Fibroblast of lung (primary cell): ENCODE measurements at regions not wholly inside any gene's neighbourhood (a gene's known extent, or its start where the extent isn't known, plus 50 kb on each side); places are given as distances from the start of the nearest gene placed in this dataset.

Experiments
- EZH2 ChIP-seq: IDR thresholded peaks from 2 replicates; pipeline ENCODE4 v1.5.1; 2012; ENCODE audit warnings: low read length, control low read depth, mild to moderate bottlenecking; ENCODE audit errors: missing control alignments
- TF ChIP-seq, protein P1 (sequence below), 2 donors: IDR thresholded peaks in 1 of 2; conservative IDR thresholded peaks in 1 of 2; 1 replicate in 1 of 2; 2 replicates in 1 of 2; pipeline ENCODE4 v1.5.1; 2011 to 2012; ENCODE audit warnings: low read length in 2 of 2, control low read depth in 1 of 2, inconsistent platforms in 1 of 2, low read depth in 1 of 2, mild to moderate bottlenecking in 1 of 2

DNA sequence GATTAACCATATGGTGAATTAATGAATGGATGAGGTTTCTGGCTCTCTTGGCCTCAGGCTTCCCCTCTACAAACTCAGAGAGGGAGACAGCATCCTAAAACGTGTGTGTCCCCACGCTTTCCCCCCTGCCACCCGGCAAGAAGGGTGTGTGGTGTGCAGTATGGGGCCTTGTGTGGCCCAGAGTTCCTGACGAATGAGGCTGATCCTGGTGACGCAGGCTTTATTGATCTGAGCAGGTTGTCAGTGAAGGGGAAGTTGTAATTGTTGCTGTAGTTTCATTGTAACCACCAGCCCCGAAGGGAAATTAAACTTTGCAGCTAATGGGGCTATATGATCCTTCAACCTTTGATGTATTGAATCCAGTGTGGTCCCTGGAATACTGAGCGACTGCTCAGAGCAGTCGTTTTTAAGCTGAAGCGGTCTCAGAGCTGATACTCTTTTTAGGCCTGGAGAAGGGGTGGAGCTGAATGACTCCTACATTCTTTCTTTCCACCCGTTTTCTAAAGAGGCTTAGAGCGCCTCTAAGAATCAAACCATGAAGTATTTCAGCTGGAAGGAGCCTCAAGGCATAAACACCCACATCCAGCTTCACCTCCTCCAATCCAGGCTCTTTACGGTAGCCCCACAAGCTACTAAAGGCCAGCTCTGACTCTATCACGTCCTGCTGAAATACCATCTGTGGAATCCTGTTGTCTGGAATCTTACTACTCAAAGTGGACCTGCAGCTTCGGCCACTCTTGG, 284.7 kb downstream of the MIAT start:
- TF ChIP-seq, protein P1, sequence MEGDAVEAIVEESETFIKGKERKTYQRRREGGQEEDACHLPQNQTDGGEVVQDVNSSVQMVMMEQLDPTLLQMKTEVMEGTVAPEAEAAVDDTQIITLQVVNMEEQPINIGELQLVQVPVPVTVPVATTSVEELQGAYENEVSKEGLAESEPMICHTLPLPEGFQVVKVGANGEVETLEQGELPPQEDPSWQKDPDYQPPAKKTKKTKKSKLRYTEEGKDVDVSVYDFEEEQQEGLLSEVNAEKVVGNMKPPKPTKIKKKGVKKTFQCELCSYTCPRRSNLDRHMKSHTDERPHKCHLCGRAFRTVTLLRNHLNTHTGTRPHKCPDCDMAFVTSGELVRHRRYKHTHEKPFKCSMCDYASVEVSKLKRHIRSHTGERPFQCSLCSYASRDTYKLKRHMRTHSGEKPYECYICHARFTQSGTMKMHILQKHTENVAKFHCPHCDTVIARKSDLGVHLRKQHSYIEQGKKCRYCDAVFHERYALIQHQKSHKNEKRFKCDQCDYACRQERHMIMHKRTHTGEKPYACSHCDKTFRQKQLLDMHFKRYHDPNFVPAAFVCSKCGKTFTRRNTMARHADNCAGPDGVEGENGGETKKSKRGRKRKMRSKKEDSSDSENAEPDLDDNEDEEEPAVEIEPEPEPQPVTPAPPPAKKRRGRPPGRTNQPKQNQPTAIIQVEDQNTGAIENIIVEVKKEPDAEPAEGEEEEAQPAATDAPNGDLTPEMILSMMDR (conservative IDR thresholded peaks at IDR 0.05 in 1 of 2, IDR thresholded peaks at IDR 0.05 in 1 of 2; ENCODE audit: low read depth in 1 of 2, low read length in 2 of 2) = no peak
- TF ChIP-seq EZH2 = no peak
